ENCODE measurements at regions not wholly inside any gene's neighbourhood (a gene's known extent, or its start where the extent isn't known, plus 50 kb on each side); places are given as distances from the start of the nearest gene placed in this dataset.

DNA sequence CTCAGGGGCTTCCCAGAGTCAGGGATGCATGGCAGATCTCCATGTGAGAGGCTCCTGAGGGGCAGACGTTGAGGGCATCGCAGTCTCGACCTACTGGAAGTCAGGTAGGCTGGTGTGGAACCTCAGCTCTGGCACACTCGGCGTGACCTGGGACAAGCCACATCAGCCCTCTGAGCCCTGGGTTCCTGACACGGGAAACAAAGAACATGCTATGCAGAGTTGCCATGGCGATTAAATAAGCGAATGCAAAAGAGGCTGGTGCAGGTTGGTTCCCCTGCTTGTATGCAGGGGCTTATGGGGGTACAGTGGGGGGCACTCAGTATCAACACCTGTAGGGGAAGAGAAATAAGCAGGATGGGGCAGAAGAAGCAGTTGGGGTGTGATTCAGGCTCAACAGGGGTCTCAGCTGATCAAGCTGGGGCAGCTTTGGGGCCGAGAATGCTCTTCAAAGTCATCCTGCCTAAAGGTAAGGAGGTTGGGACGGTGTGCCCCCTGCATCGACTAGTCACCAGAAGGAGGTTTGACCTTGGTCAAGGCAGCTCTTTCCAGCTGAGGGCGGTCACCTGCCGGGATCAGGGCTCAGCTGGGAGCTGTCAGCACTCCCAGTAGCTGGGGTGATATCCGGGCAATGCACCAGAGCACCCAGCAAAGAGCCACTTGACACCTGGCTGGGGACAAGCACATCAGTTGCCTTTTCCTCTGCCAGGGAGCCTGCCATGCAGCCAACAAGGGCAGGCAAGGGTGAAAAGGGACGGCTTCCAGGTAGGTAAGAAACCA lies 442.7 kb downstream of the MIAT start:
- TF ChIP-seq POLR2AphosphoS5 (IDR thresholded peaks at IDR 0.05; ENCODE audit: low read depth, low read length), result no peak
- no peak for TF ChIP-seq SIN3A (IDR thresholded peaks at IDR 0.05; ENCODE audit: borderline replicate concordance, insufficient read depth, low read length)
- TF ChIP-seq TAF1 (IDR thresholded peaks at IDR 0.05; ENCODE audit: borderline replicate concordance, insufficient read depth, low read length), result no peak
- TF ChIP-seq, protein P1, sequence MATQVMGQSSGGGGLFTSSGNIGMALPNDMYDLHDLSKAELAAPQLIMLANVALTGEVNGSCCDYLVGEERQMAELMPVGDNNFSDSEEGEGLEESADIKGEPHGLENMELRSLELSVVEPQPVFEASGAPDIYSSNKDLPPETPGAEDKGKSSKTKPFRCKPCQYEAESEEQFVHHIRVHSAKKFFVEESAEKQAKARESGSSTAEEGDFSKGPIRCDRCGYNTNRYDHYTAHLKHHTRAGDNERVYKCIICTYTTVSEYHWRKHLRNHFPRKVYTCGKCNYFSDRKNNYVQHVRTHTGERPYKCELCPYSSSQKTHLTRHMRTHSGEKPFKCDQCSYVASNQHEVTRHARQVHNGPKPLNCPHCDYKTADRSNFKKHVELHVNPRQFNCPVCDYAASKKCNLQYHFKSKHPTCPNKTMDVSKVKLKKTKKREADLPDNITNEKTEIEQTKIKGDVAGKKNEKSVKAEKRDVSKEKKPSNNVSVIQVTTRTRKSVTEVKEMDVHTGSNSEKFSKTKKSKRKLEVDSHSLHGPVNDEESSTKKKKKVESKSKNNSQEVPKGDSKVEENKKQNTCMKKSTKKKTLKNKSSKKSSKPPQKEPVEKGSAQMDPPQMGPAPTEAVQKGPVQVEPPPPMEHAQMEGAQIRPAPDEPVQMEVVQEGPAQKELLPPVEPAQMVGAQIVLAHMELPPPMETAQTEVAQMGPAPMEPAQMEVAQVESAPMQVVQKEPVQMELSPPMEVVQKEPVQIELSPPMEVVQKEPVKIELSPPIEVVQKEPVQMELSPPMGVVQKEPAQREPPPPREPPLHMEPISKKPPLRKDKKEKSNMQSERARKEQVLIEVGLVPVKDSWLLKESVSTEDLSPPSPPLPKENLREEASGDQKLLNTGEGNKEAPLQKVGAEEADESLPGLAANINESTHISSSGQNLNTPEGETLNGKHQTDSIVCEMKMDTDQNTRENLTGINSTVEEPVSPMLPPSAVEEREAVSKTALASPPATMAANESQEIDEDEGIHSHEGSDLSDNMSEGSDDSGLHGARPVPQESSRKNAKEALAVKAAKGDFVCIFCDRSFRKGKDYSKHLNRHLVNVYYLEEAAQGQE (IDR thresholded peaks at IDR 0.05; ENCODE audit: insufficient read depth in 1 of 2, low read depth in 2 of 2, low read length in 2 of 2), result no peak
- TF ChIP-seq FOXP2 (optimal IDR thresholded peaks at IDR 0.05; ENCODE audit: borderline replicate concordance, extremely low read depth, extremely low read length, insufficient read depth), result no peak

Data from PFSK-1 (cell line).